ENCODE measurements at regions not wholly inside any gene's neighbourhood (a gene's known extent, or its start where the extent isn't known, plus 50 kb on each side); places are given as distances from the start of the nearest gene placed in this dataset.

- Histone ChIP-seq H3K36me3 (ENCODE audit: control insufficient read depth, insufficient read depth, low read length) (no peaks in the 10 kb centered on the region), H3K4me3 (ENCODE audit: low read length) (no peak overlapping the region), H3K9me3 (ENCODE audit: control insufficient read depth, insufficient read depth, low read length) (no peaks in the 10 kb centered on the region), H3K27me3 (ENCODE audit: control insufficient read depth, insufficient read depth, low read length) (no peaks in the 10 kb centered on the region), H3K4me1 (ENCODE audit: control insufficient read depth, insufficient read depth, low read length) (no peaks in the 10 kb centered on the region), H3K27ac (ENCODE audit: low read length) (no peak overlapping the region)
- WGBS (ENCODE audit: insufficient coverage, insufficient read length): no CpG with 5 or more reads among the region's 5 CpGs
- no peak for DNase-seq (ENCODE audit: low read depth, low spot score)
These were observed 129.3 kb upstream of the FAM9B start for GRCh38 chrX:9163214-9163709.

GRCh38 chrX:9164086-9164485 lies 130.2 kb upstream of the FAM9B start:
- Histone ChIP-seq H3K4me3 (ENCODE audit: low read length) (no peak overlapping the region), H3K36me3 (ENCODE audit: control insufficient read depth, insufficient read depth, low read length) (no peaks in the 10 kb centered on the region), H3K4me1 (ENCODE audit: control insufficient read depth, insufficient read depth, low read length) (no peaks in the 10 kb centered on the region), H3K27me3 (ENCODE audit: control insufficient read depth, insufficient read depth, low read length) (no peaks in the 10 kb centered on the region), H3K27ac (ENCODE audit: low read length) (no peak overlapping the region), H3K9me3 (ENCODE audit: control insufficient read depth, insufficient read depth, low read length) (no peaks in the 10 kb centered on the region)
- no peak for DNase-seq (ENCODE audit: low read depth, low spot score)
- WGBS (ENCODE audit: insufficient coverage, insufficient read length): no CpG with 5 or more reads among the region's 7 CpGs

GRCh38 chrX:9164533-9165426 lies 130.9 kb upstream of the FAM9B start:
- DNase-seq (ENCODE audit: low read depth, low spot score): no peak
- H3K27ac ChIP-seq (ENCODE audit: low read length): no peak overlapping the region
- no peaks in the 10 kb centered on the region for H3K27me3 ChIP-seq (ENCODE audit: control insufficient read depth, insufficient read depth, low read length)
- H3K4me3 ChIP-seq (ENCODE audit: low read length): no peak overlapping the region
- H3K4me1 ChIP-seq (ENCODE audit: control insufficient read depth, insufficient read depth, low read length): no peaks in the 10 kb centered on the region
- no peaks in the 10 kb centered on the region for H3K36me3 ChIP-seq (ENCODE audit: control insufficient read depth, insufficient read depth, low read length)
- H3K9me3 ChIP-seq (ENCODE audit: control insufficient read depth, insufficient read depth, low read length): no peaks in the 10 kb centered on the region
- no CpG with 5 or more reads among the region's 11 CpGs for WGBS (ENCODE audit: insufficient coverage, insufficient read length)

- Histone ChIP-seq H3K4me1 (ENCODE audit: control insufficient read depth, insufficient read depth, low read length) (no peaks in the 10 kb centered on the region), H3K4me3 (ENCODE audit: low read length) (no peak overlapping the region), H3K27me3 (ENCODE audit: control insufficient read depth, insufficient read depth, low read length) (no peaks in the 10 kb centered on the region), H3K9me3 (ENCODE audit: control insufficient read depth, insufficient read depth, low read length) (no peaks in the 10 kb centered on the region), H3K36me3 (ENCODE audit: control insufficient read depth, insufficient read depth, low read length) (no peaks in the 10 kb centered on the region), H3K27ac (ENCODE audit: low read length) (no peak overlapping the region)
- DNase-seq (ENCODE audit: low read depth, low spot score): no peak
- no CpG with 5 or more reads among the region's 1 CpG for WGBS (ENCODE audit: insufficient coverage, insufficient read length)
These were observed 132.6 kb upstream of the FAM9B start for GRCh38 chrX:9166584-9166944.

GRCh38 chrX:9171841-9172463 lies 138.0 kb upstream of the FAM9B start:
- DNase-seq (ENCODE audit: low read depth, low spot score): no peak
- H3K4me1 ChIP-seq (ENCODE audit: control insufficient read depth, insufficient read depth, low read length): no peaks in the 10 kb centered on the region
- no CpG with 5 or more reads among the region's 7 CpGs for WGBS (ENCODE audit: insufficient coverage, insufficient read length)
- H3K4me3 ChIP-seq (ENCODE audit: low read length): no peak overlapping the region
- no peaks in the 10 kb centered on the region for H3K27me3 ChIP-seq (ENCODE audit: control insufficient read depth, insufficient read depth, low read length)
- no peaks in the 10 kb centered on the region for H3K9me3 ChIP-seq (ENCODE audit: control insufficient read depth, insufficient read depth, low read length)
- no peaks in the 10 kb centered on the region for H3K36me3 ChIP-seq (ENCODE audit: control insufficient read depth, insufficient read depth, low read length)
- no peak overlapping the region for H3K27ac ChIP-seq (ENCODE audit: low read length)

- Histone ChIP-seq H3K36me3 (ENCODE audit: control insufficient read depth, insufficient read depth, low read length) (no peaks in the 10 kb centered on the region), H3K27ac (ENCODE audit: low read length) (no peak overlapping the region), H3K4me1 (ENCODE audit: control insufficient read depth, insufficient read depth, low read length) (no peaks in the 10 kb centered on the region), H3K9me3 (ENCODE audit: control insufficient read depth, insufficient read depth, low read length) (no peaks in the 10 kb centered on the region), H3K27me3 (ENCODE audit: control insufficient read depth, insufficient read depth, low read length) (no peaks in the 10 kb centered on the region), H3K4me3 (ENCODE audit: low read length) (no peak overlapping the region)
- WGBS (ENCODE audit: insufficient coverage, insufficient read length): no CpG with 5 or more reads among the region's 6 CpGs
- no peak for DNase-seq (ENCODE audit: low read depth, low spot score)
These were observed 138.5 kb upstream of the FAM9B start for GRCh38 chrX:9172464-9172850.

- Histone ChIP-seq H3K4me1 (ENCODE audit: control insufficient read depth, insufficient read depth, low read length) (no peaks in the 10 kb centered on the region), H3K4me3 (ENCODE audit: low read length) (no peak overlapping the region), H3K9me3 (ENCODE audit: control insufficient read depth, insufficient read depth, low read length) (no peaks in the 10 kb centered on the region), H3K27ac (ENCODE audit: low read length) (no peak overlapping the region), H3K27me3 (ENCODE audit: control insufficient read depth, insufficient read depth, low read length) (no peaks in the 10 kb centered on the region), H3K36me3 (ENCODE audit: control insufficient read depth, insufficient read depth, low read length) (no peaks in the 10 kb centered on the region)
- DNase-seq (ENCODE audit: low read depth, low spot score): peak; percentile 11
- WGBS (ENCODE audit: insufficient coverage, insufficient read length): no CpG with 5 or more reads among the region's 3 CpGs
These were observed 146.7 kb upstream of the FAM9B start for GRCh38 chrX:9180623-9181022.

- Histone ChIP-seq H3K4me3 (ENCODE audit: low read length) (no peak overlapping the region), H3K9me3 (ENCODE audit: control insufficient read depth, insufficient read depth, low read length) (no peaks in the 10 kb centered on the region), H3K36me3 (ENCODE audit: control insufficient read depth, insufficient read depth, low read length) (no peaks in the 10 kb centered on the region), H3K4me1 (ENCODE audit: control insufficient read depth, insufficient read depth, low read length) (no peaks in the 10 kb centered on the region), H3K27ac (ENCODE audit: low read length) (no peak overlapping the region), H3K27me3 (ENCODE audit: control insufficient read depth, insufficient read depth, low read length) (no peaks in the 10 kb centered on the region)
- no CpG with 5 or more reads among the region's 3 CpGs for WGBS (ENCODE audit: insufficient coverage, insufficient read length)
- DNase-seq (ENCODE audit: low read depth, low spot score): no peak
These were observed 148.1 kb upstream of the FAM9B start for GRCh38 chrX:9182041-9182440.

- Histone ChIP-seq H3K27ac (ENCODE audit: low read length) (no peak overlapping the region), H3K4me1 (ENCODE audit: control insufficient read depth, insufficient read depth, low read length) (no peaks in the 10 kb centered on the region), H3K36me3 (ENCODE audit: control insufficient read depth, insufficient read depth, low read length) (no peaks in the 10 kb centered on the region), H3K4me3 (ENCODE audit: low read length) (no peak overlapping the region), H3K9me3 (ENCODE audit: control insufficient read depth, insufficient read depth, low read length) (no peaks in the 10 kb centered on the region), H3K27me3 (ENCODE audit: control insufficient read depth, insufficient read depth, low read length) (no peaks in the 10 kb centered on the region)
- no CpG with 5 or more reads among the region's 2 CpGs for WGBS (ENCODE audit: insufficient coverage, insufficient read length)
- DNase-seq (ENCODE audit: low read depth, low spot score): no peak
These were observed 149.6 kb upstream of the FAM9B start for GRCh38 chrX:9183481-9183880.

GRCh38 chrX:9184211-9184610 lies 150.3 kb upstream of the FAM9B start:
- WGBS (ENCODE audit: insufficient coverage, insufficient read length): no CpG with 5 or more reads among the region's 4 CpGs
- Histone ChIP-seq H3K4me3 (ENCODE audit: low read length) (no peak overlapping the region), H3K36me3 (ENCODE audit: control insufficient read depth, insufficient read depth, low read length) (no peaks in the 10 kb centered on the region), H3K27me3 (ENCODE audit: control insufficient read depth, insufficient read depth, low read length) (no peaks in the 10 kb centered on the region), H3K9me3 (ENCODE audit: control insufficient read depth, insufficient read depth, low read length) (no peaks in the 10 kb centered on the region), H3K4me1 (ENCODE audit: control insufficient read depth, insufficient read depth, low read length) (no peaks in the 10 kb centered on the region), H3K27ac (ENCODE audit: low read length) (no peak overlapping the region)
- no peak for DNase-seq (ENCODE audit: low read depth, low spot score)
